NCI-H2196 treated with DMSO at 0.1 percent for 48 hours (cell line): ENCODE measurements at regions not wholly inside any gene's neighbourhood (a gene's known extent, or its start where the extent isn't known, plus 50 kb on each side); places are given as distances from the start of the nearest gene placed in this dataset.
"Not testable (repeated sequence)": the region's sequence is repeated elsewhere in the genome, so short reads cannot be mapped to it uniquely, and the experiment has no call there.

Experiments used
- DNase-seq: peaks from one replicate; lab custom pipeline; 2025; ENCODE audit not compliant: unreplicated experiment; lab: John Stamatoyannopoulos, UW

DNA sequence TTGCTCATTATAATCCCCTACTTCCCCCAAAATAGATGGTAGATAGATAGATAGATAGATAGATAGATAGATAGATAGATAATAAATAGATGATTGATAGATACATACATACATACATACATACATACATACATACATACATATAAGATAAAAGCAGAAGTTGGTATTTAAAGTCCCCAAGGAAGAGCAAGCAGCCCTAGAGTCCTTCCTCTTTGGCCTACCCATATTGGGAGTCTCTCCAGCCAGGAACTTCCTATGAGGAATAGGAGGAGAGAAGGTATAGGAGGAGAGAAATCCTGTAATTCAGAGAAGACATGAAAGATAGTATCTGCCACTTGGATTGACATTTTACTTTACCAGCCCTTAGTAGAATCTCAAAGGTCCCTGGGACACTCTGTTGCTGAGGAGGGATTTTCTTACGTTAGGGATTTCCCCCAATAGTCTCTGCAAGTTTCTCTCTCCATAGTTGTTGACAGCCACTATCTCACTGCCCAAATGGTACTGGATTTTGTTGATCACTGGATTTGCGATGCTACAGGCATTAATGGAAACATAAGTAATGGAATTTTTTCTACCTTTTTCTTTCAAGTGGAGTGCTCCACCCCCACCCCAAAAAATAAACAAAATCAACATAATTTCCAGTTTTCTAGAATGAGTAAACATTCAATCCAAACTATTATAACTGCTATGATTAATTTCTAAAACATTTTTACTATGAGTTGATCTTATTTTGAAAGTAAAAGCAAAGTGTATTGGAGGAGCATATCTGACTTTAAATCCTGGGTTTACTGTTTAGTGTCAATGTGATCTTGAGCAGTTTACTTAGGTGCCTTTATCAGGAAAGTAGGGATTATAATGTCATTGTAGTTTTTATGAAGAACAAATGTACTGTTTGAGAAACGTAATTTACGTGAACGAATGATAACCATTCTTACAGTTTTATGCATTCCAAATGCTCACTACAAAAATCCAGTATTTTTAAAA lies 93.2 kb upstream of the TNFSF4 start:
- DNase-seq, result no peak

DNA sequence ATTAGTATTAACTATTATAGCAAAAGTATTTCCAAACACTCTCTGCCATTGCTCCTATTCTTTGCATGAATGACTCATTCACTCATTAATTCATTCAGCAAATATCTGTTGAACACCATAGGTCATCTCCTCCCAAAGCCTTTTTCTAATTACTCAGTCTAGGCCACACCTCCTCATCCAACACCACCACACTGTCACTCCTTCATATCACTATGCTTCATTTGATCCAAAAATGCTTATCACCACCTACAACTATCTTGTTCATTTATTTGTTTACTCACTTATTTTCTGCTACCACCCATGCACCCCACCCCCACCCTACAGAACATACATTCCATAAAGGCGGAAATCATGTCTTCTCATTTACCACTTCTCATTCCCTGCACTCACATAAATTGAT lies 94.4 kb upstream of the TNFSF4 start:
- no peak for DNase-seq

- no peak for DNase-seq
Observed at GRCh38 chr1:173302366-173302765, 95.2 kb upstream of the TNFSF4 start.

- no peak for DNase-seq
Observed at GRCh38 chr1:173302890-173303829, 96.0 kb upstream of the TNFSF4 start.

DNA sequence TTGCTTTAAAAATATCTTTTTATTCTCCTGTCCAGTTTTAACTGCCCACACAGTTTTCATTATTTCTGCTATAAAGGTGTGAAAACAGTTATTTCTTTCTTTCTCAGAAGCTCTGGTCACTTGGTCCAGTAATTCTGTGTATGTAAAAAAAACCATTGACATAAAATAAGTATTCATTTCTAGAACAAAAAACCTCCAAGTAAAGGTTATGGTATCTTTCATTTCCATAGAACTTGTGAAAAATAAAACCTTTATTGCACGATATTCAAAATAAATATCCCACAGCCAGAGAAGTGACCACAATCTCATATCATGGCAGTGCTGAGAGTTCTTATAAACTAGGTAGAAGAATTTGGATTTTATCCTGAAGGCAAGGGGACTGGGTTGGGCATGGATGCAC lies 96.9 kb upstream of the TNFSF4 start:
- no peak for DNase-seq

GRCh38 chr1:173304529-173305227 lies 97.5 kb upstream of the TNFSF4 start:
- DNase-seq, result no peak

- DNase-seq, result no peak
Observed at GRCh38 chr1:173307845-173308244, 100.7 kb upstream of the TNFSF4 start.

DNA sequence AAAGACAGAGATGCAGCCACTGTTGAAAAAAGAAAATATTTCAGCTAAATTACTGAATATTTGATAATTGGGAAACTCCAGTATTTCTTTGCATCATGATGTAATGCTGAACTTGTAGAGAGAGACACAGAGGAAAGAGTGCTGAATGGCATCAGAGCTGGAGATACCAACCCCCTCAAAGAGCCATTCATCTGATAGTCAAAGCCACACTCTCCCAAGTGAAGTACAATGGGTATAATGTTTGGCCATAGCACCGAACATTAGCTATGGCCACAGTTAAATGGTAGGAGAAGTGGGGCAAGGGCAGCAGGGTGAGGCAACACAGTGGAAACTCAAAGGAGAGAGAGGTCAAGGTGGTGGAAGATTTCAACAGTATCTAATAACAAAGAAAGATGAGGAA lies 107.5 kb upstream of the TNFSF4 start:
- no peak for DNase-seq

- no peak for DNase-seq
Observed at GRCh38 chr1:173315296-173315695, 108.2 kb upstream of the TNFSF4 start.

DNA sequence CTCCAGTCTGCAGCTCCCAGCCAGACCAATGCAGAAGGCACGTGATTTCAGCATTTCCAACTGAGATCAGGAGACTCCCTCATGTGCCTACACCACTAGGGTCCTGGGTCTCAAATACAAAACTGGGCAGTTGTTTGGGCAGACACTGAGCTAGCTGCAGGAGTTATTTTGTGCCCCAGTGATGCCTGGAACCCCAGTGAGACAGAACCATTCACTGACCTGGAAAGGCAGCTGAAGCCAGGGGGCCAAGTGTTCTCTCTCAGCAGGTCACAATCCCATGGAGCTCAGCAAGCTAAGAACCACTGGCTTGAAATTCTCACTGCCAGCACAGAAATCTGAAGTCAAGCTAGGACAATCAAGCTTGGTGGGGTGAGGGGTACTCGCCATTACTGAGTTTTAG lies 111.7 kb upstream of the TNFSF4 start:
- no peak for DNase-seq

DNA sequence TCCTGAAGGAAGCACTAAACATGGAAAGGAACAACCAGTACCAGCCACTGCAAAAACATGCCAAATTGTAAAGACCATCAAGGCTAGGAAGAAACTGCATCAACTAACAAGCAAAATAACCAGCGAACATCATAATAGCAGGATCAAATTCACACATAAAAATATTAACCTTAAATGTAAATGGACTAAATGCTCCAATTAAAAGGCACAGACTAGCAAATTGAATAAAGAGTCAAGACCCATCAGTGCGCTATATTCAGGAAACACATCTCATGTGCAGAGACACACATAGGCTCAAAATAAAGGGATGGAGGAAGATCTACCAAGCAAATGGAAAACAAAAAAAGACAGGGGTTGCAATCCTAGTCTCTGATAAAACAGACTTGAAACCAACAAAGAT lies 117.2 kb upstream of the TNFSF4 start:
- DNase-seq, result not testable (repeated sequence)

- not testable (repeated sequence) for DNase-seq
Observed at GRCh38 chr1:173327987-173328386, 120.9 kb upstream of the TNFSF4 start.

GRCh38 chr1:173328961-173329360 lies 121.8 kb upstream of the TNFSF4 start:
- DNase-seq, result no peak

DNA sequence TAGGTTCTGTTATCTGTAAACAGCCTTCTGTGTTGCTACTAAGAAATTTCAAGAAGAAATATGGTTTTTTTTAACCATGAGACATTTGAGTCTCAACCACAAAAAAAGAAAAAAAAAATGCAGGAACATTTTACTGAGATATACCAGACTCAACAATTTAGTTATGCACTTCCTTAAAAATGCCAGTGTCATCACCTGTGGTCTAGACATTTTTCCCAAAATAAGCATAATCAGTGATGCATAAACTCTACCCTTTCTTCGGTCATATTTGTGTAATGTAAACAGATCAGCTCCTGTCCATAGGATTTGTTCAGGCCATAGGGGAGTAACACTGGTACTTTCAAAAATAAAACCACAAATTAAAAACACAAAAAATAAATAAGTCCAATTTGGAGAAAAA lies 122.6 kb upstream of the TNFSF4 start:
- DNase-seq, result no peak

GRCh38 chr1:173330149-173330951 lies 123.2 kb upstream of the TNFSF4 start:
- DNase-seq, result no peak

DNA sequence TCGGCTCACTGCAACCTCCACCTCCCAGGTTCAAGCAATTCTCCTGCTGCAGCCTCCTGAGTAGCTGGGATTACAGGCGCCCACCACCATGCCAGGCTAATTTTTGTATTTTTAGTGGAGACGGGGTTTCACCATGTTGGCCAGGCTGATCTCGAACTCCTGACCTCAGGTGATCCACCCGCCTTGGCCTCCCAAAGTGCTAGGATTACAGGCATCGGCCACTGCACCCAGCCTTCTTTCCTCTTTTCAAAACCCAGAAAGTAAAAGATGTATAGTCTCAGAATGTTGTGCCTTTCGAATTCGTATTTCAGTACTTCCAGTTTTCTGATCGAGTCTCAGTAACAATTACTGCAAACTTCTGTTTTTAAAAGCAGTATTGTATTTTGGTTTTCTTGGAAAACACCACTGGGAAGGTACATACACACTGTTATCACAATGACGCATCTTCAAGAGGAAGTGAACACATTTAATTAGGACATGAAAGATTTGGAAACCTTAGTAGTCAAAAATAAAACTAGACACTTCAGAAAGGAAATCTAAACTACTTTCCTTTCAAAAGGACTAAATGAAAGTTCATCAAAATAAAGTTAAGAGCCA lies 123.9 kb upstream of the TNFSF4 start:
- not testable (repeated sequence) for DNase-seq

DNA sequence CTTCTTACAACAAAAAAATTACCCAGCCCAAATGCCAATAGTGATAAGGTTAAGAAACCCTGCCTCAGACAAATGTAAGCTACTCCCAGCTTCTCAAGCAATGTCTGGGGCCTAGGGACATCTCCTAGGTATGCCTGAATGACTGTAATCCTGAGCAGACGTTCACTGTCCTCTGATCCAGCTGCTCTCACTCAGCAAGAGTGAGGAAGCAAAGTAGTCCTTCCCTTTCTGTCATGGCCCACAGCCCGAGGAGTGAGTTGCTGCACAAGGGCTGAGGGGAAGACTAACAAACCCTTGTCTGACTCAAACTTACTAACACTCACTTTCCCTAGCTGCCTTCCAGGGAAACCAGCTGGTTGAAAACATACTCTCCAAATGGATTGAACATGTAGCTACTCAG lies 124.9 kb upstream of the TNFSF4 start:
- DNase-seq, result no peak

DNA sequence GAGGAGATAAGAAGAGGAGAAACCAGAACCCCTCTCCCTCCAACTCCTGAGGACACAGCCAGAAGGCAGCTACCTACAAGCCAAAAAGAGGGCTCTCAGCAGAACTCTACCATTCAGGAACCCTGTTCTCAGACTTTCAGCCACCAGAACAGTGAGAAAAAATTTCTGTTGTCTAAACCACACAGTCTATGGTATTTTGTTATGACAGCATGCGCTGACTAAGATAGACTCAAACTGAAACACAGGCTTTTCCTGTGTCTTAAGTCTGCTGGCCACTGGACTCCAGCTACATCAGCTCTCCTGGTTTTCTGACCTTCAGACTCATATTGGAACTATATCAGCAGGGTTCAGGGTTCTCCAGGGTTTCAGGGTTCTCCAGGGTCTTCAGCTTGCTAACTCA lies 126.5 kb upstream of the TNFSF4 start:
- no peak for DNase-seq

DNA sequence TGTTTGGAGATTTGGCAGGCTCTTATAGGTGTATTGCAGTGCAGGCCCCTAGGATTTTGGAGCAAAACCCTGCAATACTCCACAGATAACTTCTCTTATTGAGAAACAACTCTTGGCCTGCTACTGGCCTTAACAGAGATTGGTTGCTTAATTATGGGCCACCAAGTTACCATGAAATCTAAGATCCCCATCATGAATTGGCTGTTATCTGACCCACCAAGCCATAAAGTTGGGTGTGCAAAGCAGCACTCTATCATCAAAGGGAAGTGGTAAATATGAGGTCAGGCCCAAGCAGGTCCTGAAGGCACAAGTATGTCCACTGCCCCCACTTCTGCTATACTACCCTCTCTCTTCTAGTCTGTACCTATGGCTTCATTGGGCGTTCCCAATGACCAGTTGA lies 130.0 kb upstream of the TNFSF4 start:
- no peak for DNase-seq

DNA sequence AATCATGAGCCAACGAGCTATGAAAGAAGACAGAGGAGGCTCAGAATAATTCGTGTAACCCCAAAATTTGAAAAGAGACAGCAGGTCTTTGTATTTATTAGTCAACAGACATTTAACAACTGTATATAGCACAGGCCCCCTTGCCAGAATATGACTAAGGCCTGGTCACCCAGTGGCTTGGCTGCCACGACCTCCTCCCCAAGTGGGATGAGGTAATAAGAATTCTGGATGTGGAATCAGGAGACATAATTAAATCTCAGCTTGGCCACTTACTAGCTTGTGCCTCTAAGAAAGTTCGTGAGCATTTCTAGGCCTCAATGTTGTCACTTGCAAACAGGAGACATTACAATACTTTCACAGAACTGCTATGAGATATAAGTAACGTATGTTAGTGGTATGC lies 134.2 kb upstream of the TNFSF4 start:
- DNase-seq, result no peak
